ENCODE measurements at regions not wholly inside any gene's neighbourhood (a gene's known extent, or its start where the extent isn't known, plus 50 kb on each side); places are given as distances from the start of the nearest gene placed in this dataset.

DNA sequence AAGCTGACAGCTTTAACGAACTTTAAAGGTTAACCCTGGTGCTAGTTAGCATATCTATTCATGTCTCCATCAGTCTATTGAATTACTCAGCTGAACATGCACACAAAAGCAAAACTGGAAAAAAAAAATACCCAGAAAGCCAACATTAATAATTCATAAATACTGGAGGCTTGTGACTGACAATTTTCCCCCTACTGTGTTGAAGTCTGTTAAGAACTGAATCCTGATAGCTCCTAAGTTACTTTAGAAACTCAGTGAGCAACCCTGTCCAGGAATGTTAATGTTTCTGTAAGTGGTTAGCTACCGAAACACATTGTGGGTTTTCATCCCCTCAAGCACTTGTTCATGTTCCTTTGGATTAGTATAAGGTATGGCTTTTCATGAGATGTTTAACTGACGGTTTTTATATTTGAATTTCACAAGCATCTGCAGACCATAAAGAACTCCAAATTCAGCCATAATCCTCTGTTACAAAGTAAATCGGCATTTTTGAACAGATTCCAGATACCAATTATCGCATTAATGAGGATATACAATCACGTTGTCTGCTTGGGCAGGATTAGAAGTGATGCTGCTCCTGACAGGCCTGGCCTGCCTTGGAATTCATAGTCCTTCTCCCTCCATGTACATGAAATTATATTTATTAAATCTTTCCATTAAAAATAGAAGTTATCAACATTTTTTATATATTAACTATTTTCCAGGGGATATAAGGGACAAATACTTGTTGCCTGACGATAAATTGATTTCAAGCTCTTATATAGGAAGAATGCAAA, 331.2 kb downstream of the TLE4 start:
- intact Hi-C loops (cut with micrococcal nuclease): no loop called here
- Mint-ChIP-seq H3K4me1 (no peaks in the 10 kb centered on the region), H3K27me3 (no peaks in the 10 kb centered on the region), H3K36me3 (ENCODE audit: low read depth) (peaks cover under 1% of the 10 kb centered on the region), H3K9me3 (peaks cover under 1% of the 10 kb centered on the region), H3K4me3 (no peak overlapping the region), H3K27ac (no peak overlapping the region)
- ChIA-PET CTCF (interaction anchor here (1.1 kb wide), 1 partner anchor 9 kb away, joined by 3 read pairs; no protein-coding TSS in a partner anchor), POLR2A (no interaction called here)
- ATAC-seq (ENCODE audit: low read depth) (no peak), DNase-seq (no peak)
- TF ChIP-seq, protein P1, sequence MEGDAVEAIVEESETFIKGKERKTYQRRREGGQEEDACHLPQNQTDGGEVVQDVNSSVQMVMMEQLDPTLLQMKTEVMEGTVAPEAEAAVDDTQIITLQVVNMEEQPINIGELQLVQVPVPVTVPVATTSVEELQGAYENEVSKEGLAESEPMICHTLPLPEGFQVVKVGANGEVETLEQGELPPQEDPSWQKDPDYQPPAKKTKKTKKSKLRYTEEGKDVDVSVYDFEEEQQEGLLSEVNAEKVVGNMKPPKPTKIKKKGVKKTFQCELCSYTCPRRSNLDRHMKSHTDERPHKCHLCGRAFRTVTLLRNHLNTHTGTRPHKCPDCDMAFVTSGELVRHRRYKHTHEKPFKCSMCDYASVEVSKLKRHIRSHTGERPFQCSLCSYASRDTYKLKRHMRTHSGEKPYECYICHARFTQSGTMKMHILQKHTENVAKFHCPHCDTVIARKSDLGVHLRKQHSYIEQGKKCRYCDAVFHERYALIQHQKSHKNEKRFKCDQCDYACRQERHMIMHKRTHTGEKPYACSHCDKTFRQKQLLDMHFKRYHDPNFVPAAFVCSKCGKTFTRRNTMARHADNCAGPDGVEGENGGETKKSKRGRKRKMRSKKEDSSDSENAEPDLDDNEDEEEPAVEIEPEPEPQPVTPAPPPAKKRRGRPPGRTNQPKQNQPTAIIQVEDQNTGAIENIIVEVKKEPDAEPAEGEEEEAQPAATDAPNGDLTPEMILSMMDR (IDR thresholded peaks at IDR 0.05): no peak

DNA sequence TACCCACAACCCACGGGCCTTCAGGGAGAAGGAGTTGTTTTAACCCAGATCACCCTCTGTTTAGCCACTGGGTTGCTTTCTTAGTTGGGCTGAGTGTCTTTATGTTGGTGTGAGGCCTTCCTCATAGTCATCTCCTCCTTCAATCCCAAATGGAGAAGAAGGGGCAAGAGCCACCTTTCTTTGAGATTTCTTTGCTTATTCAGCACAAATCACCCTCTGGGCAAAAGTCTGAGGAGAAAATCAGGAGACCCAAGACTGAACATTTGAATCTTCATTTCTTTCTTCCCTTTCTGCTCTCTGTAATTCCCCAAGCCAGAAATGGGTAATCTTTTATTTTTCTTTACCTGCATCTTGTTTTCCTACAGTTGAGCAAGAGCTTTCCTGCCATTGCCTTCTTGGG, 329.0 kb downstream of the TLE4 start:
- no peak overlapping the region for H3K27ac Mint-ChIP-seq
- H3K36me3 Mint-ChIP-seq (ENCODE audit: low read depth): no peaks in the 10 kb centered on the region
- POLR2A ChIA-PET: no interaction called here
- DNase-seq (no peak), ATAC-seq (ENCODE audit: low read depth) (no peak)
- TF ChIP-seq, protein P1 (IDR thresholded peaks at IDR 0.05): no peak
- CTCF ChIA-PET: no interaction called here
- H3K4me1 Mint-ChIP-seq: no peaks in the 10 kb centered on the region
- no peaks in the 10 kb centered on the region for H3K27me3 Mint-ChIP-seq
- no peak overlapping the region for H3K4me3 Mint-ChIP-seq
- no peaks in the 10 kb centered on the region for H3K9me3 Mint-ChIP-seq
- intact Hi-C loops (cut with micrococcal nuclease): no loop called here

DNA sequence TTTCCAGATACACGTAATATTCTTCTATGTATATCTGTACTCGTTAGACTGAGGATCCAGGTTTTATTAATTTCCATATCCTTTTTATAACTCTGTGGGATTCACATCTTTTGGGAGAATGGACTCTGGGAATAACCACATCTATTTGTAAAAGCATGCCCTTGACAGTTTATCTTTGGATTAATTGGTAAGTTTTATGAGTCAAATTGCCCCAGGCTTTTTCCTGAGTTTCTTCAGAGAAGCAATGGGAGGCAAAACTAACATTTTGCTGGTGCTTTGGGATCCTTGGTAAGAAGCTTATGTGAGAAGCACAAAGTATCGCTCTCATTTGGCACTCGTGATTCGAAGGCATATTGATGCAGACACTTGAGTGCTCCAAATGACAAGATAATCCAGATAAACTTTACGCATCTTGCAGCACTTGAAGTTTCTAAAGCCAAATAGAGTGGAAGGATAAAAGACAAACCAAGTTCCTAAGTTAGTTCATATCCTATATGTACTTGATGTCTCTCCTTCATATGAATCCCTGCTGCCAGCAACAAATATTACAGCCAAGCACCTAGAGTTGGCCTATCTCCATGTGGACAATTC, 324.7 kb downstream of the TLE4 start:
- no peaks in the 10 kb centered on the region for H3K9me3 Mint-ChIP-seq
- no peaks in the 10 kb centered on the region for H3K27me3 Mint-ChIP-seq
- ATAC-seq (ENCODE audit: low read depth) (no peak), DNase-seq (no peak)
- no peak overlapping the region for H3K27ac Mint-ChIP-seq
- no peaks in the 10 kb centered on the region for H3K36me3 Mint-ChIP-seq (ENCODE audit: low read depth)
- intact Hi-C loops (cut with micrococcal nuclease): no loop called here
- H3K4me1 Mint-ChIP-seq: no peaks in the 10 kb centered on the region
- ChIA-PET POLR2A (no interaction called here), CTCF (no interaction called here)
- no peak overlapping the region for H3K4me3 Mint-ChIP-seq
- TF ChIP-seq, protein P1 (IDR thresholded peaks at IDR 0.05): no peak

DNA sequence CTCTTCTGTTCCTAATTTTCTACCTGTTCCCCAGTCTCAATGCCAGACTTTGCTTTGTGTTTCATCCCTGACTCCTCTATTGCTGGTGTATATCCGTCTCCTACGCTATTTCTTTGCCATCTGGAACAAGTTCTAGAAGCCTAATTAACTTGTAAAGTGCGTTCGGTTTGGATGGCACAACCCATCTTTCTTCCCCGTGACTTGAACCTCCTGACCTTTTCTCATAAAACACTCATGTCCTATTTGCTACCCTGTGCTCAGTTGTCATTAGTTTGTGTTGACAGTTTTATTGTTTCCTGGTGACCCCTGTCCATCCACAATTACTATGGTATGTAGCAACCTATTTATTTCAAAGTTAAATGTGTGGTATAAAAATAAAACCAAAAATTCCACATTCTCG, 323.5 kb downstream of the TLE4 start:
- ChIA-PET CTCF (no interaction called here), POLR2A (no interaction called here)
- intact Hi-C loops (cut with micrococcal nuclease): loop anchor here (1.0 kb wide), 1 partner anchor 12 kb away; no protein-coding TSS in a partner anchor
- Mint-ChIP-seq H3K4me1 (no peaks in the 10 kb centered on the region), H3K4me3 (no peak overlapping the region), H3K27me3 (no peaks in the 10 kb centered on the region), H3K27ac (no peak overlapping the region), H3K9me3 (no peaks in the 10 kb centered on the region), H3K36me3 (ENCODE audit: low read depth) (no peaks in the 10 kb centered on the region)
- no peak for ATAC-seq (ENCODE audit: low read depth)
- DNase-seq: no peak
- TF ChIP-seq, protein P1 (IDR thresholded peaks at IDR 0.05): no peak

DNA sequence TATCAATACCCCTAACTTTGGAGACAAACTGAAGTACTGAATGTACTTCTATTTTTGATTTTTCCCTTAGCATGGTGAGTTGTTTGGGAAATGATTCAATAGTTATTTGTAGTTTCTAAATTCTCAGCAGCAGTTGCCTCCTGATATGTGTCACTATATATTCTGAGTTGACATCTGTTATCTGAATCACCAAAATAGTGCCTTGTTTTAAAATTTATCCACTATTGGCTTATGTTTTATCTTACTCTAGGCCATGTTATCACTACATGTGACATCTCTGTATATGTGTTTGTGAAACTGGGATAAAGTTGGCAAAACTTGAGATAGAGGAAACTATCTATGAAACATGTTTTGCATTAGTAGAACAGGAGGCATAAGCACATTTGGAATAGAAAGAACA, 317.6 kb downstream of the TLE4 start:
- Mint-ChIP-seq H3K36me3 (ENCODE audit: low read depth) (no peaks in the 10 kb centered on the region), H3K9me3 (no peaks in the 10 kb centered on the region), H3K27ac (no peak overlapping the region), H3K4me1 (peaks cover 24% of the 10 kb centered on the region), H3K27me3 (no peaks in the 10 kb centered on the region), H3K4me3 (no peak overlapping the region)
- intact Hi-C loops (cut with micrococcal nuclease): loop anchor here (5.0 kb wide), 2 partner anchors 183 to 268 kb away; no protein-coding TSS in a partner anchor
- TF ChIP-seq, protein P1 (IDR thresholded peaks at IDR 0.05): no peak
- ChIA-PET CTCF (no interaction called here), POLR2A (no interaction called here)
- ATAC-seq (ENCODE audit: low read depth) (no peak), DNase-seq (no peak)

Data from activated B cell treated with CpG ODN at 0.5 μM for 24 hours (primary cell).